ENCODE measurements at regions not wholly inside any gene's neighbourhood (a gene's known extent, or its start where the extent isn't known, plus 50 kb on each side); places are given as distances from the start of the nearest gene placed in this dataset.
A peak's percentile ranks its signal among the peaks of the same experiment; 100 is the strongest.

DNA sequence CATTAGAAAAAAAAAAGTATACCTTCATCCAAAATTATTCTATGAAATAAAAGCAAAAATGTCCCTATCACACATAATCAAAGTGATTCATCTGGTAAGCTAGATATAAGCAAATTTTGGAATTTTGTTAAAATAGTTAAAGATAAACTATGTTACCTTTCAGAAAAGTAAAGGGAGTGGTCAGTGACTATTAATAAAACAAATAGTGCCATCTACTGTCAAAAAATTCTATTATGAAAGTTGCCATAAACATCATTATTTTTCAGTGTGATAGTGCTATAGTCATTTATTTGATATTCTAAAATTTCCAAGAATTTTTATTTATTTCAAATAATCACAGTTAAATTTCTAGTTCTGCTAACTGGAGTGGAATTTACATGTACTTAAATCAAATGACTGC lies 803.7 kb downstream of the KCNT2 start:
- DNase-seq: peak in 1 of 2 experiments; percentile 5

DNA sequence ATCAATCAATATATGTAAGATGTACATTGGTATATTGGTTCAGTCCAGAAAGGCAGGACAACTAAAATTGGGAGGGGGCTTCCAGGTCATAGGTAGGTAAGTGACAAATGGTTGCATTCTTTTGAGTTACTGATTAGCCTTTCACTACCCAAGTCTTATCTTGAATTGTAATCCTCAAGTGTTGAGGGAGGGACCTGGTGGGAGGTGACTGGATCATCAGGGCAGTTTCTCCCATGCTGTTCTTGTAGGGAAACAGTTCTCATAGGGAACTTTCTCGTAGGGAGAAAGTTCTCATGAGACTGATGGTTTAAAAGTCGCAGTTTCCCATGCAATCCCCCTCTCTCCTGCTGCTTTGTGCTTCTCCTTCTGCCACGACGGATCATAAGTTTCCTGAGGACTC lies 809.2 kb downstream of the KCNT2 start:
- DNase-seq: no peak

DNA sequence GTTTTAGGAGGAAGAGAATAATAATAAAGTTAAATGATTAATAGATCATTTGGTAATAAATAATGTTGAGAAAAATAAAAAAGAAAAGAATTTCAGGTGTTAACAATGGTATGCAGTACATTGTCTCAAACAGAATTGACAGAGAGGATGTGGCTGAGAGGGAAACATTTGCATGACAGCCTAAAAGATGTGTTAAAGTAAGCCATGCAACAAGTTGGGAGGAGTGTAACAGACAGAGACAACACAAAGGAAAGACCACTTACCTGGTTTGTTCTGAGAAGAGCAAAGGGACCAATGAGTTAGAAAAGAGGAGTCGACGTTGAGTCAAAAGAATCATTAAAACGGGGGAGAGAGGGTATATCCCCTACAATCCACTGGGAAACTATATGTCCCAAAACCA lies 814.0 kb downstream of the KCNT2 start:
- DNase-seq: no peak

DNA sequence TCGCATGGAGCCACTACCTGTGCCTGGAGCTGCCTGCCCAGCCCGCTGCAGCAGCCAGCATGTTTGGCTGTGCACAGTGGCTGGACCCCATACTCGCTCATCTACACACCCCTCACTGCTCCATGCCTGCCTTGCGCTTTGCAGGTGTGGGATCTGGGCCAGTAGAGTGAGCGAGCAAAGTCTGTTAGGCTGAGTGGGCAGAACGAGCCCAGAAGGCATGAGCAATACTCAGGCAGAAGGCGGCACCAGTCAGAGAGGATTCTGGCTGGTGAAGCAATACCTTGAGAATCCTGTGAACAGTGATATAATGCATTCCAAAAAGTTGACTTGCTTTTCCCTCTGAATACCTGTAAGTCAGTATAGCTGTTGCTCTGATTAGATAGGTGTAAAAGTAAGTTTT lies 816.4 kb downstream of the KCNT2 start:
- DNase-seq: no peak

DNA sequence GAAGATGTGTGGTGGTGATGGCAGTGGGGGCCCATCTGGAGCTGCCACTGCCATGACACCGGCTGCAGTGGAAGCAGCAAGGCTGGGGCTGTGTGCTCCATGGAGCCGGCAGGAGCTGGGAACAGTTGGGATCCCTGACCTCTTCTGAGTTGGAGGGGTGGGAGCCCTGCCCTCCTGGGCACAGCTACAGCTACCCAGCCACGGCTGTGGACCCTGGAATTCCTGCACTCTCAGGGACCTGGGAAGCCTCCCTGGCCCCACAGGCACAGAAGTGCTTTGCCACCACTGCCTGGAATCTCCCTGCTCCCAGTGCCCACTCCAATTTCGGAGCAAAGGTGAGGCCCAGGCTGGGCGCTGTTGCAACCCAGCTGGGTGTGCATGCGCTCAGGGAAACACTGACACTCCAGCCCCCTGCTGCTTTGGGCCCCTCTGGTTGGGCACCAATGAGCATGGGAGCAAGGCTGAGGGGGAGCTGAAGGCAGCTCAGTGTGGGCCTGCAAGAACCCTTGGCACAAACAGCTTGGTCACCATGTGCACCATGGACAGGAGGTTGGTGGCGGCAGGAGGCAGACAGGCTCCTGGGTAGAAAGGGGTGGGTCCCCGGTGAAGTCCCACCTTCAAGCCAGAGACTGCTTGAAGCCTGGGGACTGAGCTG lies 817.6 kb downstream of the KCNT2 start:
- DNase-seq: no peak

DNA sequence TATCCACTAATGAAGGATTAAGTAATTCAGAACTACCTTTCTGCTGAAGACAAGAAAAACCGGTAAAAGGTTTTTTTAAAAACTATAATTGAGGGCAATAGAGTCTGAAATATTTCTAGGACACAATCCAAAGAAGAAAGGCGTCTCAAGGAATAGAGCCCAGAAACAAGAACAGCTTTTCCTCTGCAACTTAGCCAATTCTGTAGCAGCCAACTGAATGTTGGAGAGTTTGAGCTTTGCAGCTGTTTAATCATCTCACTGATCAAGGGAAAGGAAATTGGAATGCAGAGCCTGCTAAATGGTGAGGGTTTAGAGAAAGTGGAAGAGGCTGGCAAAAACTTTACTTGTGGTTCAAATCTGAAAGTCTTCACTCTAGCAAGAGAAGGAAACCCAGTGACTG lies 818.9 kb downstream of the KCNT2 start:
- no peak for DNase-seq

DNA sequence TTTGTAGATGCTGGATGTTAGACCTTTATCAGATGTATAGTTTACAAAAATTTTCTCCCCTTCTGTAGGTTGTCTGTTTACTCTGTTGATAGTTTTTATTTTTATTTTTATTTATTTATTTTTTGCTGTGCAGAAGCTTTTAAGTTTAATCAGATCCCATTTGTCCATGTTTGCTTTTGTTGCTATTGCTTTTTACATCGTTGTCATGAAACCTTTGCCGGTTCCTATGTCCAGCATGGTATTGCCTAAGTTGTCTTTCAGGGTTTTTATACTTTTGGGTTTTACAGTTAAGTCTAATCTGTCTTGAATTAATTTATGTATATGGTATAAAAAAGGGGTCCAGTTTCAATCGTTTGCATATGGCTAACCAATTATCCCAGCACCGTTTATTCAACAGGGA lies 819.5 kb downstream of the KCNT2 start:
- no peak for DNase-seq

DNA sequence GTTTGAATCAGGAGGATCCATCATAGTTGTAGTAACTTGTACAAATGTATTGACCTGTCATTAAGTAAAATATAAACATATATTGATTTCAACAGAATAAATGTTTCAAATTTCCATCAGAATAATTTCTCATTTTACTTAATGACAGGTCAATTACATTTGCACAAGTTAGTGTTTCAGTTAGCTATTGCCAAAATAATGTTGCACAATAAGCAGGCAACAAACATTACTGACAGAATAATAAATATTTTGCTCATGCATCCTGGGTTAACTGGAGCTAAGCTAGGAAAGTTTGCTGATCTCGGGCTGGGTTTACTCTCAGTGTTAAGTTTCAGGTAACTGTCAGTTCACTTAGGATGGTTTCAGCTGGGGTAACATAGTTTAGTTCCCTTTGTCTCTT lies 822.4 kb downstream of the KCNT2 start:
- DNase-seq: no peak

DNA sequence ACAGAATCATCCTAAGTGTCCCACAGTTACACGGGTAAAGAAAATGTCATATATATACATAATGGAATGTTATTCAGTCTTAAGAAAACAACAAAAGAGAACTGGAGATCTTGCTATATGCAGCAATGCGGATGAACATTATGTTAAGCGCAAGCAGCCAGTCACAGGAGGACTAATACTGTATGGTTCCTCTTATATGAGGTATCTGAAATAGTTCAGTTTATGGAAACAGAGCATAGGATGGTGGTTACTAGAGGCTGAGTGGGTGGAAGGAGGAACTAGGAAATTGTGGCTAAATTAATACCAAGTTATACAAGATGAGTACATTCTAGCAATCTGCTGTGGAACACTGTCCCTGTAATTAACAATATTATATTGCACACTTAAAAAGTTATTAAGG lies 834.3 kb downstream of the KCNT2 start:
- DNase-seq: no peak

DNA sequence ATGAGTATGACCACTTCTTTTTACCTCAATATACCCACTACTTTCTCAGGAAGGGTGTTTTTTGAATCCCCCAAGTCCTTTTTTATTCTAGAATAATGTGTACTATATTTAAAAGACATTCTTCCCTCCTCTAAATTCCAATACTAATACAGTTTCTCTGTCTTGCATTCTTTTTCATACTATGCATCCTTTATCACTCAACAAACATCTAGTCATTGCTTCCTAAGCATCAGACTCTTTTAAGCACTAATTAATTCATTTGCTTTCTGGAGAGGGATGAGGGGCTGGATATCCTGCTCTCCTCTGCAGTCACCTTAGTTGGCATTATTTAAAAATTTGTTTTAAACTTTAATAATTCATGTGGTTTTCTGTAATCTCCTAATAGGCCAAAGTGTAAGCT lies 838.8 kb downstream of the KCNT2 start:
- DNase-seq: no peak

DNA sequence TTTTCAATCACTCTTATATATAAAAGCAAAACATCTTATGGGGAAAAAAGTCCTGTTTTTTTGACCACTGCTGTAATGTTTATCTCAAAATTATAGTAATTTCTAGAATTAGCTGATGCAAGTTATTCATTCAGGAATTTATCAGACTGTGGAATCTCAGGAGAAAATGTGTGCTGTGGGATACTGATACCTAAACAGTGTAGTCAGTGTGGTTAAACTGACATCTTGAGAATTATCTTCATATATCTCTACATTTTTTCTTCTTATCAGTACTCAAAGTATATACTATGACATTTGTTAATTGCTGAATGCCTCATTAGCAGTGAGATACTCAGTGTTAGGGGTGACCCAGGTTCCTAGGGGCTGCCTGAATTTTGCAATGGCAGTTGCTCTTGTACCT lies 839.3 kb downstream of the KCNT2 start:
- DNase-seq: no peak

DNA sequence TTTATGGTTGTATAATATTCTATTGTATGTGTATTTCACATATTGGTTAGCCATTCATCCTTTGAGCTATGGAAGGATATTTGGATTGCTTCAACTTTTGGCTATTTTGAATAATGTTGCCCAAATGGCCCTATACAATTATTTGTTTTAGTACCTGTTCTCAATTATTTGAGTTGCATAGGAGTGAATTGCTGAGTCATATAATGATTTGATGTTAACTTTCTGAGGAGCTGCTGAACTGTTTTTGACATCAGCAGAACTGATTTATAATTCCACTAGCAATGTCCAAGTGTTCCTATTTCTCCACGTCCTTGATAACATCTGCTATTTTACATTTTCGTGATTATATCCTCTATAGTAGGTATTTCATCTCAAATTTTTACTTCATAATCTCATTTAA lies 839.9 kb downstream of the KCNT2 start:
- no peak for DNase-seq

DNA sequence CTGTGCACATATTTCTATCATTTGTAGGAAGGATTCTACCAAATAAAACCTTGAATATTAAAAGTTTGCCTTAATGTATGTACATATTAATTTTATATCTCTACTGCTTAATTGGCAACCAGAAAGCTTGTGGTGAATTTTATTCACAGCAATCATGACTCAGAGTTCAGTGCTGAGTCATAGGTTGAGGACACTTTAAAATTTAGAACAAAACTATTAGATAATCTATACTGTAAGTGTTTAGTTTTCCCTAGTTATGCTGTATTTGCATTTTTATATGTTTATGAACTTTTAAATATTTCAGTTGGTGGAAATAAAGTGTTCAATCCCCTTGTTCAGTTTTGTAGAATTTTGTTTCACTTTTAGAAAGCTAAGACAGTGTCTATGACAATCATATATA lies 841.5 kb downstream of the KCNT2 start:
- no peak for DNase-seq

DNA sequence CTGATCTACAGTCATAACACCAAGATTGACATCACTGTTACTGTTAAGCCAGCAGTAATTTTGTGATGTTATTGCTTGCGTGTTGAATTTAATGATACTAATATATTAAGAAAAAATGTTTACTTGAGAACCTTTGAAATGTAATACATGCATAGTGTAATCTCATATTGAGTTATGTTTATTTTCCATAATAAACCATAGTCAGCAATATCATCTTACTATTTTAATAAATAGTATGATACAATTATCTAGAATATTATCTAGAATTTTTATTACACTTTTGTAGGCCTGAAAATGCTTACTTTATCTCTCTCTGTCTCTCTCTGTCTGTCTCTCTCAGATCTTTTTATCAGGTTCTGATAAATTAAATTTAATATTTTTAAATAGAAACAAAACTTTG lies 843.1 kb downstream of the KCNT2 start:
- DNase-seq: no peak

DNA sequence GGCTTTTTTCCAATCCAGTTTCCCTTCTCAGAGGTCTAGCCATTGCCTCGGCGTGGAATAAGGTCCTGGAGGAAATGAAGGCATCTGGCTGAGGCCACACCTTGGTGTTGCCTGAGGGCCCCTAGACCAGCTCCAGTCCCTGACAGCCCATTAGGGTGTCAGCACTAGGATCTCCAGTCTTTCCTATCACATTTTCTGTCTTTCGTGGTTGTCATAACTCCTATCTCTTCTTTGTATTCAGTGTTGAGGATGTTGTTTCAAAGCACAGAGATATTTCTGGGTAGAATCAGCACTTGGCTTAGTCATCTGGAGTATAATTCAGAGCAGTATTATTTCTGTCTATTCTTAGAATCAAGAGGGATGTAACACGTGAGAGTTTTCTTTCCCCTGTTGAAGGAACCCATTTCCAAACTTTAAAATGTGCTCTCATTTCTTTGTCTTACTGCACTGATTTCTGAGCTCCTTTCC lies 844.3 kb downstream of the KCNT2 start:
- peak in 1 of 2 experiments; percentile 3 for DNase-seq

DNA sequence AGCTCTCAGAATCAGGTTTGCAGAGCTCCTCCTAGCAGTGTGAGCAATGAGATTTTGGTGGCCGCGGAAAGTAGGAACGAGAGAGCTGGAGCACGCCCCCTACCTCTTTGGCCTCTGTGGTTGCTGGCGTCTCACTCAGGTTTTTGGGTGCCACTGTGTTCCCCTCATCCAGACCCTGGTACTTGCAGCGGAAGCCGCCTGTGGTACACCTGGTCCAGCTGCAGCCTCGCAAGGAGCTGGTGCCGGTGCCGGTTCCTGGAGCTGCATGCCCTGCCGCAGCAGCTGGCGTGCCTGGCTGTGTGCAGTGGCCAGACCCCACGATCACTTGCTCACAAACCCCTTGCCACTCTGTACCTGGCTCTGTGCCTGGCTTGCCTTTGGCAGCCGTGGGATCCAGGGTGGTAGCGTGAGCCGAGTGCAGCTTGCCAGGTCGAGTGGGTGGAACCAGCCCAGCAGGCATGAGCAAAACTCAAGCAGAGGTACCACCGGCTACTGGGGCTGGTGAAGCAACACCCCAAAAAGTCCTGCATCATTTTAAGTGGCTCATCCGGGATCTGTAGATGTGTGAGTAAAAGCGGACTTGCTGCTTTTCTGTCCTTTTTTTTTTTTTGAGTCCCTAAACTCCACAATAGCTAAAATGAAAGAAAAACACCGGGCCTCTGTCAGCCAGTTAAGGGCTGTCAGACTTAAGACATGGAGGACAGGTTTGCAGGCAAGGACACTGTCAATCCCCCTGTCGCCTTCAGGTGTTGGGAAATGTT lies 844.9 kb downstream of the KCNT2 start:
- peak in 1 of 2 experiments; percentile 38 for DNase-seq

DNA sequence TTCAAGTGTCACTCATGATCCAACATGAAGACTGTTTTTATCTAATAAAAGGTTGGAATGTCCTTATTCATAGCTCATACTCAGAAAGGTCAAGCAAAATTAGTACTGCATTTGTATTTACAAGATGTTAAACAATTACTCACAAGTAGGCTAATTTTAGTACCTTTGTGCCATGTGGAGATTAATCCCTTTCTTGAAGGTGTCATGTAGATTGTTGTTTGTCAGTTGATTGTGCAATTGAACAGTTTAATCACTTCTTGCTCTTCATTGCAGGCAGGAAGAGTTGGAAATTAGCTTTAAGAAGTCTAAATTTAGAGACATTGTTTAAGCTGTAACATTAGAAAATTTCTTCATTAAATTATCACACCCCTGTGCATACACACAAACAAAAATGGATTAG lies 847.1 kb downstream of the KCNT2 start:
- peak in 1 of 2 experiments; percentile 2 for DNase-seq

DNA sequence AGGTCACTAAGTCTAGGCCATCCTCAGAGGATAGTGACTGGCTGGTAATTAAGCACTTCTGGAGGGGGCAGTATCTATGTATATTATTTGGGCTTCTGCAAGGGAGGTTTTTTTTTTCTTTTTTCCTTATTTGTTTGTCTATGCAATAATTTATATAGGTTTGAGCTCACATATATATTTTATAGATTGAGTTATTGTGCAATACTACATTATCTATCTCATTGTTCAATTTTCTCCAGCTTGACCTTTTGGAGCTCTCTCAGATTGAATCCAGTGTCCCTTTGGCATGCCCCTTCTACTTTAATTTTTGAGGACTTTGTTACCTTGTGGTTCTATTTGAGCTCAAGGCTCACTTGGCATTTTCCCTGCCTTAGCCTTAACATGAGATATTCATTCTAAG lies 852.1 kb downstream of the KCNT2 start:
- DNase-seq: no peak

DNA sequence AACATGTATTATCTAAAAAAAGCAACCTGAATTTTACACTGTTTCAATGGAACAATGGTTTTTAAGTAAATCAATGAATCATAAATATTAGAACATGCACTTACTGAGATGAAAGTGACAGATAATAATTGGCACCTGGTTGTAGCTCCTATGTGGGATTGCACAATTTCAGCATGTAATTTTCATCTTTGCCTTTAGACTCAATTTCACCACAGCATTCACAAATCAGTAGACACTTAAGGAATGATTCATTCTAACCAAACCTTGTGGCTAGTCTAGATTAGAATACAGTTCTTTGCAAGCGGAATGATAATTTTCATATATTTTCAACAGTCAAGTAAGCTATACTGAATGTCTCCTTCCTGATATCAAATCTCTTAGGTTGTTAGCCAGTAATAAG lies 853.4 kb downstream of the KCNT2 start:
- DNase-seq: no peak

DNA sequence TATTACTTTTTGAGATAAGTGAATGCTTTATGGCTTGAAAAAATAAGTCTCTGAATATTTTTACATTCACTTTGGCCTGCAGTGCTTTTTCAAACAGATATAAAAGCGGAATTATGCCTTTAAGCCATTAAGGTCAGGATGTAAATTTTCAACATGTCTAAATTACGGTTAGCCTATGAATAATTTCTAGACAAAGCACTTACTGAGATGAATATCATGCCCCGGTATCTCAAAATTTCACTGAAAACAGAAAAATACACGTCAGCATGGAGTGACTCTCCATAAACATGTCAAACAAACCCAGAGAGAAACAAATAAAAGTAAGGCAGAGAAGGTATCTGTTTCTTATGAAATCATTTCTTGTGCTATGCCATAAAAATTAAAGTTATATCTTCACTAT lies 853.9 kb downstream of the KCNT2 start:
- DNase-seq: no peak

DNA sequence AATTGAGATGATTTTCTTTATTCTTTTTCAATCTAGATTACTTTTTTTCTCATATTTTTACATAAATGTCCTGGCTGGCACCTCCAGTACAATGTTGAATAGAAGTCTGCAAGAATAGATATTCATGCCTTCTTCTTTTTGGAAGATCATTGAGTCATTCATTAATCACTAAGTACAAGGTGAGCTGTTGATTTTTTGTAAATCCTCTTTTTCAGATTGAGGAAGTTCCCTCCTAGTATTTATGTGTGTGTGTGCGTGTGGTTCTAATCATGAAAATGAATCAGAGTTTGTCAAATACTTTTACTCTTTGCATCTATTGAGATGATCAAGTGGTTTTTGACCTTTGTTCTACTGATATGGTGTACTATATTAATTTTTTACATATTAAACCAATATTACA lies 859.3 kb downstream of the KCNT2 start:
- DNase-seq: no peak

DNA sequence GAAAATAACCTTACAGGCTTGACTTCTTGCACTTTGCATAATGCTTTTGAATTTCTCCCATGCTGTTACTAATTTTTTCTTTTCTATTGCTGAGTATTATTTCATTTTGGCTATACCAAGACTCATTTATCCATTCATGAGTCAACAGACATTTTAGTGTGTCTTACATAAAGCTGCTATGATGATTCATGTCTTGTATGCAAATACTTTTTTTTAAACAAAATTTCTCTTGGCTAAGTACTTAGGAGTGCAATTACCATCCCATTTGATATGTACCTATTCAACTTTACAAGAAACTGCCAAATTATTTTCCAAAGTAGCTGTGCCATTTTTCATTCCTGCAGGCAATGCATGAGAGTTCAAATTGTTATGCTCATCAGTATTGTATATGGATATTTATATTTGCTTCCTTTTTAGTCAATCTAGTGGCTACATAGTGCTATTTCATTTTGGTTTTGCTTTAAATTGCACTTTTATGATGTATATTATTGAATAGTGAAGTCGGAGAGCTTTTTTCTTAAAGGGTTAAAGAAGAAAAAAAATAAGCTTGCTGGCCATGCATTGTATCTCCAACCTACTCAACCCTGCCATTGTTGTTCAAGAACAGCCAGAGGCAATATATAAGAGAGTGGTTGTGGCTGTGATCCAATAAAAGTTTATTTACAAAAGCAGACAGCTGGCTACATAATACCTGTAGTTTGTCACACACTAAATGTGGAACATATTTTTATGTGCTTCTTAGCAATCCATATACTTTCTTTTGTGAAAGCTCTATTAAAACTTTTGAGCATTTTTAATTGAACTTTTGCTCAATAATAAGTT lies 862.8 kb downstream of the KCNT2 start:
- DNase-seq: no peak

DNA sequence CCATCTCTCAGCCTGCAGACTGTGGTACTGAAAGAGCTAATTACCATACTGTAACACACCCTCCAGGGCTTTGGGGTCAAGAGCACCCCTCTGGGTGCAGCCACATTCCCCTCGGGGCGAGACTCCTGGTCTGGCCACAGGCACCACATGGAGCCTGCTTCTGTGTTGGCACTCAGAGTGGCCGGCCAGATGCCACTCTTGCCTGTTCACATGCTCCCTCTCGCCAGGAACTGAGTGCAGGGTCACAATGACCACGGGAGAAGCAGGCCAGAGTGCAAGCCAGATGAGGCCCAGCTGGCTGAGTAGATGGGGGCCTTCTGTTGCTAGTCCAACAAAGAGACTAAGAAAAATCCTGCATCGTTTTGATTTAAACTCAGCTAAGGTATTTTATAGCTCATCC lies 864.0 kb downstream of the KCNT2 start:
- no peak for DNase-seq

DNA sequence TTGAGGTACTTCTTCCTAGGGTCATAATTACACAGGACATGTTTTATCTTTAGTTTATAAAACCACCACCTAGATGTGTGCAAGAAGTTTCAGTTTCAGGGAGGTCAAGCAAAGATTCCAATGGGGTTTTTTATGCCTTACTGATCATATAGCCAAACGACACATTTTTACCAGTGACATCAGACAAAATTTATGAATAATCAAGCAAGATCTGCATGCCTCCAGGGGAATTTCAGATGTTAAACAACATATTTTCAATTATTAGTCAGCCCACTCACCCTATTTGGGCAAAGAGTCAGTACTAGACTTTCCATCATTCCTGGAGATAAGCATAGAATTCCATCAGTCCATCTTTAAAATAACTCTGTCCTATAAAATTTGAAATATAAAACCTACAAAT lies 867.4 kb downstream of the KCNT2 start:
- no peak for DNase-seq
